Uterus (tissue), 2 donors: ENCODE measurements at regions not wholly inside any gene's neighbourhood (a gene's known extent, or its start where the extent isn't known, plus 50 kb on each side); places are given as distances from the start of the nearest gene placed in this dataset.

Source experiments
- CTCF ChIP-seq, 4 experiments: fragments of 200-600 bp in 2 of 4; fragments of 450-650 bp in 2 of 4; sonication (generic) in 2 of 4; IDR thresholded peaks; one replicate each; pipeline ENCODE4 v1.5.1; 2016 to 2019; ENCODE audit warnings: antibody characterized with exemption in 4 of 4, mild to moderate bottlenecking in 2 of 4, moderate library complexity in 1 of 4
- POLR2A ChIP-seq, 2 donors: fragments of 450-650 bp; IDR thresholded peaks; one replicate each; pipeline ENCODE4 v1.6.1; 2016; ENCODE audit warnings: antibody characterized with exemption in 2 of 2, mild to moderate bottlenecking in 1 of 2, moderate library complexity in 1 of 2

GRCh38 chr14:41297576-41298327, 308.9 kb upstream of the LRFN5 start:
- TF ChIP-seq CTCF (IDR thresholded peaks at IDR 0.05) (no peak), POLR2A (IDR thresholded peaks at IDR 0.05) (no peak)
